IPS-18c (cell line): ENCODE measurements at regions not wholly inside any gene's neighbourhood (a gene's known extent, or its start where the extent isn't known, plus 50 kb on each side); places are given as distances from the start of the nearest gene placed in this dataset.

ENCODE experiments used
- H3K4me3 ChIP-seq: 2 replicates; pipeline ENCODE4 v1.7.0; 2013; ENCODE audit warnings: low read depth, mild to moderate bottlenecking, low read length, moderate library complexity; ENCODE audit not compliant: insufficient read depth
- H3K9me3 ChIP-seq: one replicate; pipeline ENCODE4 v1.6.1; 2013; ENCODE audit warnings: mild to moderate bottlenecking, low read length, moderate library complexity; ENCODE audit not compliant: control insufficient read depth, insufficient read depth

DNA sequence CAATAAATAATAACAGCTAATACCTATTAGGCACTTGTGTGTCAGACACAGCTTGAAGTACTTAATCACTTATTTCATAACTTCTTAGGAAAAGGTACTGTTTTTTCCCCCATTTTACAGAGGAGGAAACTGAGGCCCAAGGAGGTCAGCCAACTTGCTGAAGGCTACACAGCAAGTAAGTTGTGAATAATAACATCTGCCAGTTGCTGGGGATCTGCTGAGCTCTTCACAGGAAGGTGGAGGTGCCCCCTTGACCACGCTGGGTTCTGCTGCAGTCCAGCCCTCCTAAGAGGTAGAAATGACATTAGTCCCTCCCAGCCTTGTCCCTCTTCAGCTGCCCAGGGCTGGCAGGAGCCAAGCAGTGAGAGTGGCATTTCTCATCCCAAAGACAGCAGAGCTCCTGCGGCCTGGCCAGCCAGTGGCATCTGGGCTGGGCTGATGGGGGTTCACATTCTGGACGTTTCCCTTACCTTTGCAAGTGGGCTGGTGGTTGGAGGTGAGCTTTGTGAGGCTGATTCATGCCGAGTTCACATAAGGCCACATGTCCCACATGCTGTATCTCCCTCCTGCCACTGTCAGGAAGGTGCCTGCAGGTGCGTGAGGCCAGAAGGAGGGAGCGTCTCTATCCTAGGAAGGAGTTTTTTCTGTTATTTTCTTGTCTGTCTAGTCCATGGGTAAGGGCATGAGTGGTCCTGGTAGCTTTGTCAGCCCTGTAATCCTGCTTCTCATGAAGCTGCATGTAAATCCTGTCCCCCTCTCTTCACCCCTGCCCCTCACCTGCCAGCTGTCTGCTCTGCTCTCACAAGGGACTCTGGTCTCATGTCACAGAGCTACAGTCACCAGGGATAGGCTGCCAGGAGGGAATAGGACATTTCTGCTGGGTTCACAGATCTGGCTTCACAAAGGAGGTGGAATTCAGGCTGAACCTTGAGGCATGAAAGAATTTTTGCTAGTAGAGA is 171.7 kb downstream of the MACROH2A1 start:
- Histone ChIP-seq H3K9me3 (peaks cover 2% of the 10 kb centered on the region), H3K4me3 (no peak overlapping the region)

DNA sequence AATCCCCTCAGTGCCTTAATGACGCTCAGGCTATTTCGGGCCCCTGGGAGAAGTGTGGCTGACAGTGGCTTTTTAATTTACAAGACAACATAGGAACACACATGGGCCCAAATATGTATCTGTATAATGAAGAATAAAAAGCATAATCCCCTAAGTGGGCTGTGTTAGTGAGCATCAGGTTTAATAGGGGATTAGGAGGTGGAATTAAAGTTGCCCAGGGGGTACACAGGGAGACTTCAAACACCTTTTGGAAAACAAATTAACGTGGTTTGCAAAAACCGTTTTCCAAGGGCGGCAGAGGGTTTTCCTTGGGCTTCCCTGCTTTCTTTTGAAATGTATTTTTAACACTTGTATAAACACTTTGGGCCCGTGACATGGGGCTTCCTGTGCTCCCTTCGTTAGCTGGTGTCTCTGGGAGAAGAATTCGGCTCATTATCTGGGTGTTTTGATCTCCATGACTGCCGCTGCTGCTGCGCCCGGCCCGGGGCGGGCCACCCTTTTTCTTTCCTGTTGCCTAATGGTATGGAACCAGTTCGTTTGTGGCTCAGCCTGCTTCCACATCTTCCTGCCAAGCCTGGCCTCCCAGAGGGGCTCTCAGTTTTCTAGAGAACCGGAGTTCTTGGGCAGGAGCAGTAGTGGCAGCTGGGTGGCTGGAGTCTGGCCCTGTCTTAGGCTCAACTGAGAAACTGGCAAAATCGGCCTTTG is 173.0 kb downstream of the MACROH2A1 start:
- Histone ChIP-seq H3K9me3 (peaks cover 2% of the 10 kb centered on the region), H3K4me3 (no peak overlapping the region)

DNA sequence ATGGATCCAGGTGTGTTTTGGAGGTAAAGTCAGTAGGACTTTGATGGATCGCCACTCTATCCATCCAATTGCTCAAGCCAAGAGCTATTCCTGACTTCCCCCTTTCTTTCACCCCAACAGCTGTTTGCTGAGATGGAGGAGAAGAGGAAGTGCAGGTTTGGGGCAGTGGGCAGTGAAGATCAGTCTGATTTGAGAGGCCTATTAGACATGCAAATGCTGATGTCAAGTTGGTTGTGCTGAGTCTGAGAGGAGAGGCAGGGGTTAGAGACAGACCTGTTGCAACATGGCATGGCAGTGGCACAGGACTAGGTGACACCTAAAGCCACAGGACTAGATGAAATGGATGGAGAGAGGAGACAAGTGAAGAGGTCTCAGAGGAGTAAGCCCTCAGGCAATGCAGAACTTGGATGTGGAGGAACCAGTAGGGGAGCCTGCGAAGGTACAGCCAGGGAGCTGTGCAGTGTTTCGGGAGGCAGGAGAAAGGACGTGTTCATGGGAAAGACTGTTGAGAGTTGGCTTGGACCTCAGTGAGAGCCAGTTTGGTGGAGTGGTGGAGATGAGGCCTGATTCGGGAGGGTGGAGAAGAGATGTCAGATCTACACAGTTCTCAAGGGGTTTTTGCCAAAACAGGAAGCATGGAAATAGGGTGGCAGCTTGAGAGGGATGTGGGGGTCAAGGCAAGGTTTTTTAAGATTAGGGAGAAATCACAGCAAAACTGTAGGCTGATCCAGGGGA is 175.0 kb downstream of the MACROH2A1 start:
- H3K9me3 ChIP-seq, result peaks cover 2% of the 10 kb centered on the region
- no peak overlapping the region for H3K4me3 ChIP-seq

DNA sequence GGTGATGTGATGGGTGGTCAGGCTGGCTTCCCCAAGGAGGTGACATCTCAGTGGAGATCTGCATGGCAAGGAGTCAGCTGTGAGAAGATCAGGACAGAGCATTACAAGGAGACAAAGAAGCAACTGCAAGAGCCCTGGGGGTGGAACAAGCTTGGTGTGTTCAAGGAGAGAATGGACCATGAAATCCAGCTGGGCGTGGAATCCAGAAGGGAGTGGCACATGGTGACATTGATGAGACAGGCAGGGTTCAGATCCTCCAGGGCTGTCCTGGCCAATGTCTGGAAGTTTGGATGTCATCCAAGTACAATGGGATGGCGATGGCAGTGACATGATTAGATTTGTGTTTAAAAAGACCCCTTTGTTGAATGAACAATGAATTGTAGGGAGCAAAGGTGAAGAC is 175.6 kb downstream of the MACROH2A1 start:
- Histone ChIP-seq H3K9me3 (peaks cover 2% of the 10 kb centered on the region), H3K4me3 (no peak overlapping the region)

DNA sequence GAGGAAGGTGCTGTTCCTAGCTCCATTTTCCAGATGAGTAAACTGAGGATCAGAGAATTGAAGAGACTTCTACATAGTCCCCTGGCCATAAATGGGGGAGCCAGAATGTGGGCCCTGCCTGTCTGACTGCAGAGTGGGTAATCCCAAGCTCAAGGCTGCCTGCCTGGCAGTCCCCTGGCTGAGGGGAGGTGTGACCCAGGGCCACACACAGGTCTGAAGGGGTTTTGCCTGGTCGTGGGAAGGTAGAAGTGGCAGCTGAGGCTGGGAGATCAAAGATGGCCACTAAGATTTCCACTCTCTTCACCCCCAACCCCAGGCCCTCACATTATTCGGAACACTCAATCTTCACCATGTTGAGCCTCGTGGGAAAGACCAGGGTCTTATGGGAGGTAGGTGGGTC is 176.3 kb downstream of the MACROH2A1 start:
- Histone ChIP-seq H3K4me3 (no peak overlapping the region), H3K9me3 (peaks cover 2% of the 10 kb centered on the region)

- Histone ChIP-seq H3K9me3 (peaks cover 2% of the 10 kb centered on the region), H3K4me3 (no peak overlapping the region)
These were observed 176.8 kb downstream of the MACROH2A1 start for GRCh38 chr5:135222171-135222681.

GRCh38 chr5:135221696-135222095 is 177.3 kb downstream of the MACROH2A1 start:
- no peak overlapping the region for H3K4me3 ChIP-seq
- H3K9me3 ChIP-seq, result peaks cover 2% of the 10 kb centered on the region

DNA sequence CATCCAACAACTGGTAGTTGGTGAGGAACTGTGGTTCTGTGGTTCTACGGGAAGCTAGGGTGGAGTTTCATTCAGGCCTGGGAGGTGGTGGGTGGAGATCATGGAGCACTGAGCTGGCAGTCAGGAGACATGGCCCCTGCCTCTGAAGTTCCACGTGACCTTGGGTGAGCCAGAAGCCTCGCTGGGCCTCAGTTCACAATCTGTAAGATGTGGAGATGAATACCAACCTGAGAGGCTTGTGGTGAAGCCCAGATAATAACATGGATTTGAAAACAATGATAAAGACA is 177.9 kb downstream of the MACROH2A1 start:
- Histone ChIP-seq H3K4me3 (no peak overlapping the region), H3K9me3 (peaks cover 2% of the 10 kb centered on the region)

DNA sequence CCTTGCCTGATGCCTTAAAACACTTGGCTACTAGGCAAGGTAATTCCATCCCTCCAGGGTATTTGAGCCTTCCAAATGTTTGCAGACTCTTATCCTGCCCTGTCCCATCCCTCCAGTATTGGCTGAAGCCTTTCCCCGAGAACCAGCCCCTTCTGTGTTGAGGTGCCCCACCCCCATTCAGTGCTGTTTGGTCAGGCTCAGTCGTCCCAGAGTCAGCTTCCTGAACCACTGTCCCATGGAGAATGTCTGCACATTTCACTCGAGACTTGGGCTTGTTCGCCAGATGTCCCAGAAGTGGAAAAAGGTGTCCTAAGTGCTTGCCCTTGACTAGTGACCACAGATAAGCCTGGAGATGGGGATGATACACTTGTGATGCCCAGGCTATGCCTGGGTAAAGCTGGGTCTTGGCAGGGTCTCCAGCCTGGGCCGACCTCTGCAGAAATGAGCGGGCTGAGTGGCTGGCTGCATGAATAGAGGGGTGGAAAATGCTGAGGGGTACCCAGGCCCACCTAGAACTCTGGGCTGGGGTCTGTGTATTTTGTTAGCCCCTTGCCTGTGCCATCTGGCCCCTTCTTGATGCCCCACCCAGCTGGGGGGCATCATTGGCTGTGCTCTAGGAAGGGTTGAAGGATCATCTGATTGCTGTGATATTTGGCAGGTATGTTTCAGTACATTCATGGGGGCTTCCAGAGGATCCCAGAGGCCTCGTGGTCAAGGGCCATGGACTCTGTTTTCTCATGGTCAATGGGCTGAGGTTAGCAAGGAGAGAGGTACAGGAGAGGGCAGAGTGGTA is 178.4 kb downstream of the MACROH2A1 start:
- Histone ChIP-seq H3K9me3 (peaks cover 2% of the 10 kb centered on the region), H3K4me3 (no peak overlapping the region)

DNA sequence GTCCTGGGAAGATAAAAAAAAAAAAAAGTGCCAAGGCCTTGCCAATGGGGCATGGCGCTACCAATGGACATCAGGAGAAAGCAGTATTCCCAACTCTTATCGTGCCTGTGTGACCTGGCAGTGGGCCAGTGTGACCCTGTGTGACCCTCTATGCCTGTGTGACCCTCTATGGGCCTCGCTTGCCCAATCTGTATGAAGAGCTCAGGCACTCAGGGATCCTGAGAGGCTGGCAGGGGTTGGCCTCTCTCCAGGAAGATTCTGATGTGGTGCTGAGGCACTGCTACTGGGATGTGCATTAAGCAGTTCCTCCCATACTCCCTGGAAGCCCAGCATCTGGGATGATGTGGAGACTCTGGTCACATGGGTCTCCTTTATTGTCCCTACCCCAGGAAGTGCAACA is 179.2 kb downstream of the MACROH2A1 start:
- H3K9me3 ChIP-seq, result peaks cover 2% of the 10 kb centered on the region
- no peak overlapping the region for H3K4me3 ChIP-seq

GRCh38 chr5:135218790-135219568 is 180.1 kb downstream of the MACROH2A1 start:
- Histone ChIP-seq H3K4me3 (no peak overlapping the region), H3K9me3 (peaks cover 2% of the 10 kb centered on the region)

GRCh38 chr5:135218486-135218755 is 180.6 kb downstream of the MACROH2A1 start:
- peaks cover 2% of the 10 kb centered on the region for H3K9me3 ChIP-seq

DNA sequence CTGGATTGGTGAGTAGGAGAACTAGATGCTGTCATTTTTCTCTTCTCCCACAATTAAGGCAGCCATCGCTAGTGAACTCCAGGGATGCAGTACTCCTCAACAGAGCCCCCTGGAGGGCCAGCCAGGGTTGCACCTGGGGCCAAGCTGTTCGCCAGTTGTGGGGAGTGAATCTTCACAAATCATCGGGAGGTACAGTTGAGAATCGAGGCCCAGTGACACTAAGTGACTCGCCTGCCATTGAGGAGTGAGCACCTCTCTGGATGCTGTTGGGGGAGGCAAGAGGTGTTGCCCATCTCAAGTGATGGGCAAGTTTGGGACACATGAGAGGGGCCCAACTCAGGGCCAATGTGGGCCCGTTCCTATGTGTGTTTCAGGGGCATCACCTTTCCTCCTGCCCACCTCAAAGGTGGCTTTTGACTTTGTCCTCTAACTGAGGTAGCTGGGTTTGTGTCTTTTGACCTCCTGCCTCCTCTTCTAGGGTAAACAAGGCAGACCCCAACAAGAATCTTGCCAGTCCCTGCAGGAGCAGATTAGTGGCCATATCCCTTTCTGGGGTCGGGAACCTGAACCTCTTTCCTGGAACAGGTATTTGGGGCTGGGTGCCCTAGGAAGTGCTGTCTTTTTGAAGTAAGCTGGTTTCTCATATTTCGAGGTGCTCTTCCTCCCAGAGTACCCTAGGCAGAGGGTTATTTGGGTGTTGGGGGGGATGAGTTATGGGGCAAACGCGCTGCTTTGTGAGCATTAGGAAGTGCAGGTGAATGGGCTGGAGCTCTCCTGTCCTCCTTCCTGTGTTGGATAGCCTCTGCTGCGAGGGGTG is 181.2 kb downstream of the MACROH2A1 start:
- no peaks in the 10 kb centered on the region for H3K9me3 ChIP-seq
- no peak overlapping the region for H3K4me3 ChIP-seq

More at GRCh38 chr5:135218486-135218755, 180.6 kb downstream of the MACROH2A1 start:
- no peak overlapping the region for H3K4me3 ChIP-seq

DNA sequence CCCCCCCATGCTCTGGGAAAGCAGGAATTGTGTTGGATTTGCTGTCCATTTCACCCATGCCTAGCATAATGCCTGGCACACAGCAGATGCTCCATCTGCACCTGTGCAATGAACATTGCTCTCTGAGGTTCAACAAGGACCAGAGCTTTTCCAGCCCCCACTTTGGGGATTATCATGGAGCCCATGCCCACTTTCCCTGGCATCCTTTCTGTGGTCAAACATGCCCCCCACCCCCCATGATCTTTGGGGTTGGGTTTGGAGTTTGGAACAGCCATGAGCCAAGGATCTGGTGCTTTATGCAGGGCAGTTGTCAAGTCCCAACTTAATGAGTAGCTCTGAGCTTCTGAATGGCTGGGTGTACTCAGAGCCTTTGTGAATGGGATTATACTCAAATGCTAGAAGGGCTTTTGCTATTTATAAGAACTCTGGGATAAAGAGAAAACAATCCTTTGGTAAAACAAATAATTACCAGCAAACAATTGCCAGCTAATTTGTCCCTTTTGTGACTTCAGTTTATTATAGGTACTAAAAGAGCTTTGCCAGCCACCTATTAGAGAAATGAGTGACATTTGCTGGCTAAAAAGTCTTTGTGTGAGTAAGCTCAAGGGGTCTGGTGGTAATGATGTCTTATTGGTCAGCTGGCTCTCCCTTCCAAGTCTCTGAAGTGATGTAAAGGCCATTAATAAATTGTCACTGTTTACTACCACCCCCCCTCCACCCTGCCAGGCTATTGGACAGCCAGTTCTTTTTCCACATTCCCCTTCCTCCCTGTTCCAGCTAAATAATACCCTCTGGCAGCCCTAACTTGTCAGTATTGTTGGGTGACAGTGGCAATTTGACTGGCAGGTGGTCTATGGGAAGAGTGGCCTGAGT is 182.3 kb downstream of the MACROH2A1 start:
- H3K9me3 ChIP-seq, result no peaks in the 10 kb centered on the region
- no peak overlapping the region for H3K4me3 ChIP-seq
